GM12874 (cell line): ENCODE measurements at regions not wholly inside any gene's neighbourhood (a gene's known extent, or its start where the extent isn't known, plus 50 kb on each side); places are given as distances from the start of the nearest gene placed in this dataset.

ENCODE experiments used
- TF ChIP-seq, protein P1 (sequence below): IDR thresholded peaks from 2 replicates; pipeline ENCODE4 v1.5.1; 2011; ENCODE audit warnings: low read depth, mild to moderate bottlenecking, control low read depth, low read length, moderate library complexity; ENCODE audit not compliant: insufficient read depth

DNA sequence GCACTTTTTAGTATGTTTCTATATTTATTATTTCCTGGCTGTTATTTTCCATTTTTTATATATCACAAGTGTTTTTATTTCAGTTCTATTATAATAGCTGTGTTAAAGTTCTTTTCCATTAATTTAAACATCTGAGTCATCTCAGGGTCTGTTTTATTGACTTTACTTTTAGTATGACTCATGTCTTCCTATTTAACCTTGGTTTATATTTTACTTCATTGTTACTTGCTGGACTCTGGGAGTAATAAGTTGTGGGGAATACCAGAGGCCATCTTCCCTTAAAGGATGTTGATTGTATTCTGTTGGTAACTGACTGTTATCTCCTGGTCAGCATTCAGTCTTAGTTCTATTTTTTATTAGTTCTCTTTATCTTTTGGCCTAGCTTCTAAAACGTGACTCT is 1508.2 kb downstream of the CDH11 start:
- TF ChIP-seq, protein P1, sequence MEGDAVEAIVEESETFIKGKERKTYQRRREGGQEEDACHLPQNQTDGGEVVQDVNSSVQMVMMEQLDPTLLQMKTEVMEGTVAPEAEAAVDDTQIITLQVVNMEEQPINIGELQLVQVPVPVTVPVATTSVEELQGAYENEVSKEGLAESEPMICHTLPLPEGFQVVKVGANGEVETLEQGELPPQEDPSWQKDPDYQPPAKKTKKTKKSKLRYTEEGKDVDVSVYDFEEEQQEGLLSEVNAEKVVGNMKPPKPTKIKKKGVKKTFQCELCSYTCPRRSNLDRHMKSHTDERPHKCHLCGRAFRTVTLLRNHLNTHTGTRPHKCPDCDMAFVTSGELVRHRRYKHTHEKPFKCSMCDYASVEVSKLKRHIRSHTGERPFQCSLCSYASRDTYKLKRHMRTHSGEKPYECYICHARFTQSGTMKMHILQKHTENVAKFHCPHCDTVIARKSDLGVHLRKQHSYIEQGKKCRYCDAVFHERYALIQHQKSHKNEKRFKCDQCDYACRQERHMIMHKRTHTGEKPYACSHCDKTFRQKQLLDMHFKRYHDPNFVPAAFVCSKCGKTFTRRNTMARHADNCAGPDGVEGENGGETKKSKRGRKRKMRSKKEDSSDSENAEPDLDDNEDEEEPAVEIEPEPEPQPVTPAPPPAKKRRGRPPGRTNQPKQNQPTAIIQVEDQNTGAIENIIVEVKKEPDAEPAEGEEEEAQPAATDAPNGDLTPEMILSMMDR: no peak

DNA sequence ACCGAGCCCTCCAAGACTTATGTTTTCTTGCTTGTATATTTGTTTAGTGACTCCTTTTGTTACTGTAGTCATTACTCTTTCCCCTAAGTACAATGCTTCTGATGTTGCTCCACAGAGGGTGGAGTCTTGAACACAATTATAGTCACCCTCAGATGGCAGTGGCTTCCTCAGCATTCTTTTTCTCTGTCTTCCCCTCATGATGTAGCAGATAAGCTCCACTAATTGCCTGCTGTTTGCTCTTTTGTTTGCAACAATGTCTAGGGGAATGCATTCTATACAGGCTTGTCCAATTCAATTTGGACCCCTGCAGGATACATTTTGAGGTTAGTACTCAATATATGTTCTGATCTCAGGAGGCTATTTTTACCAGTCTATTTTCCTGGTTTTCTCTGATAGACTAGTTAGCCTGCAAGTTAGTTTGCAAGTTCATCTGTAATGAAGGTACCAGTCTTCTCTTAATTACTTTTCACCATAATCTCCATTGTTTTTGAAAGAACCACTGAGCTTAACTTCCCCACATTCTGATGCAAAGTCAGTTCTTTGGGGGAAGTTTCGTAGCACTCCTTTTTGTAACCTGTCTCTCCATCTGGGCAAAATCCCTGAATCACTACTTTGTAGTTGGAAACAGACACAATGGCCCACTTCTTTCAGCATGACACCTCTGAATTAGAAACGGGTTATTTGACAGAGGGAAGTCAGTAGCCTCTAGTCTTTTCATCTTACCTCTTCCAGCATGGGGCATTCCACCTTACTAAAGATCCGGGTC is 1509.2 kb downstream of the CDH11 start:
- TF ChIP-seq, protein P1: no peak

GRCh38 chr16:63606778-63607177 is 1515.1 kb downstream of the CDH11 start:
- TF ChIP-seq, protein P1: no peak

DNA sequence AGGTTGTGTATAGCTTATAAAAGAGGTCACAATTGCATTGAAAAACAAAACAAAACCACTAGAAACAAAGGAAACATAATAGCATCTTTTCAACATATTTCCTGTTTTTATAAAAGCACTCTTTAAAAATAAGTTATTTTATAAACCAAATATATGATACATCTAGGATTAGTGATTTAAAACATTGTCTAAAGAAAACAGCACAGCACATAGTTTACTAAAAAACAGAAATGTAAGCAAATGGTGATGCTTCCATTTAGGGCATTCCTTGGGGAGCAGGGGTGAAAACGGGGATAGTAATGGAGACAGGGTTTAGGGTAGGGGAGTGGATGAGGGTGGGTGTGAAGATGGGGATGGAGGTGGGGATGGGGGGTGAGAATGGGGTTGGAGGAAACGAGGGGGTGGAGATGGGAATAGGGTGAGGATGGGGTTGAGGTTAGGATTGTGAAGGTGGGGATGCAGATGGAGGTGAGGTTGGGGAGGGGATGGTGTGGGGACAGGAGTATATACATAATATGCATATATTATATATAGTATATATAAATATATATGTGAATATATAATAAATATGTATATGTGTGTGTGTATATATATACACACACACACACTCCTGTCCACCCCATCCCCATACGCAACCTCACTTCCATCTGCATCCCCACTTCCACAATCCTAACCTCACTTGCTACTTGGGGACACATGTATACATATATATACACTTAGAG is 1519.5 kb downstream of the CDH11 start:
- TF ChIP-seq, protein P1: no peak

- TF ChIP-seq, protein P1: no peak
Measured at GRCh38 chr16:63596716-63597115, 1525.1 kb downstream of the CDH11 start.

DNA sequence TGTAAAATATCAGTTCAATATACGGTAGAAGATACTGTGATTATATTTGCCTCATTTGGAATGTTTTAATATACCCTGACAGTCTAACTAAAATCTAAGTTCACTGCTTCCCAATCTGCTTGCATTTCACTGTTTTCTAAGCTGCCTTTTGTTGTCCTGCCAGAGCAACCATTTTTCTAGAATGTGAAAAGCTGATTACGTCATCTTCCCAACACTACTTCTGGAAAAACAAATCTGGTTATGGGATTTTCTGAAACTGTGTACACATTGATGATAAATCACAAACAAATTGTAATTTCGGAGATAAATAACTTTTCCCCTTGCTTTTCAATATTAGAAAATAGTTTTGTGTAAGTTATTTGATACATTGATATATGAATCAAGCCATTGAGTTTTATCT is 1529.0 kb downstream of the CDH11 start:
- TF ChIP-seq, protein P1: no peak

- TF ChIP-seq, protein P1: no peak
Measured at GRCh38 chr16:63581570-63581969, 1540.3 kb downstream of the CDH11 start.
